ENCODE measurements at regions not wholly inside any gene's neighbourhood (a gene's known extent, or its start where the extent isn't known, plus 50 kb on each side); places are given as distances from the start of the nearest gene placed in this dataset.

GRCh38 chr9:81137976-81138568, 551.3 kb downstream of the TLE1 start:
- no peaks in the 10 kb centered on the region for H3K4me1 Mint-ChIP-seq
- Histone ChIP-seq H3K4me1 (ENCODE audit: control insufficient read depth in 2 of 2, insufficient read depth in 2 of 2, low read length in 2 of 2) (no peaks in the 10 kb centered on the region), H3K9me3 (ENCODE audit: control insufficient read depth in 2 of 3, low read length in 3 of 3) (no peaks in the 10 kb centered on the region), H3K27ac (ENCODE audit: low read depth, low read length) (no peak overlapping the region), H3K4me3 (ENCODE audit: low read length) (no peak overlapping the region), H3K36me3 (ENCODE audit: control insufficient read depth in 2 of 3, insufficient read depth in 3 of 3, low read length in 3 of 3) (no peaks in the 10 kb centered on the region), H3K27me3 (ENCODE audit: control insufficient read depth in 2 of 2, insufficient read depth in 2 of 2, low read length in 2 of 2) (no peaks in the 10 kb centered on the region)
- ChIA-PET CTCF (no interaction called here), POLR2A (no interaction called here)
- peaks cover 0 to 6% (median 3%) of the 10 kb centered on the region in 11 donors for H3K9me3 Mint-ChIP-seq
- DNase-seq (no peak), ATAC-seq (no peak)
- no peaks in the 10 kb centered on the region for H3K36me3 Mint-ChIP-seq
- no peak overlapping the region for H3K4me3 Mint-ChIP-seq
- H3K27ac Mint-ChIP-seq, result no peak overlapping the region
- intact Hi-C loops (cut with micrococcal nuclease), result no loop called here
- no peaks in the 10 kb centered on the region for H3K27me3 Mint-ChIP-seq

GRCh38 chr9:81132796-81133195, 556.6 kb downstream of the TLE1 start:
- no peaks in the 10 kb centered on the region for H3K27me3 Mint-ChIP-seq
- DNase-seq (no peak), ATAC-seq (no peak)
- H3K9me3 ChIP-seq (ENCODE audit: control insufficient read depth in 2 of 3, low read length in 3 of 3), result no peaks in the 10 kb centered on the region
- H3K36me3 Mint-ChIP-seq, result no peaks in the 10 kb centered on the region
- intact Hi-C loops (cut with micrococcal nuclease), result no loop called here
- H3K27ac ChIP-seq (ENCODE audit: low read depth, low read length), result no peak overlapping the region
- no peaks in the 10 kb centered on the region for H3K27me3 ChIP-seq (ENCODE audit: control insufficient read depth in 2 of 2, insufficient read depth in 2 of 2, low read length in 2 of 2)
- ChIA-PET POLR2A (no interaction called here), CTCF (no interaction called here)
- no peaks in the 10 kb centered on the region for H3K4me1 Mint-ChIP-seq
- H3K4me3 ChIP-seq (ENCODE audit: low read length), result no peak overlapping the region
- H3K36me3 ChIP-seq (ENCODE audit: control insufficient read depth in 2 of 3, insufficient read depth in 3 of 3, low read length in 3 of 3), result no peaks in the 10 kb centered on the region
- no peaks in the 10 kb centered on the region for H3K4me1 ChIP-seq (ENCODE audit: control insufficient read depth in 2 of 2, insufficient read depth in 2 of 2, low read length in 2 of 2)
- no peak overlapping the region for H3K4me3 Mint-ChIP-seq
- no peak overlapping the region for H3K27ac Mint-ChIP-seq
- peaks cover 0 to 13% (median 3%) of the 10 kb centered on the region in 11 donors for H3K9me3 Mint-ChIP-seq

- POLR2A ChIA-PET, result no interaction called here
- Mint-ChIP-seq H3K4me1 (no peaks in the 10 kb centered on the region), H3K27me3 (no peaks in the 10 kb centered on the region), H3K4me3 (no peak overlapping the region), H3K36me3 (no peaks in the 10 kb centered on the region), H3K9me3 (peaks cover 0 to 13% (median 3%) of the 10 kb centered on the region in 11 donors), H3K27ac (no peak overlapping the region)
- H3K27me3 ChIP-seq (ENCODE audit: control insufficient read depth in 2 of 2, insufficient read depth in 2 of 2, low read length in 2 of 2), result no peaks in the 10 kb centered on the region
- intact Hi-C loops (cut with micrococcal nuclease), result no loop called here
- H3K36me3 ChIP-seq (ENCODE audit: control insufficient read depth in 2 of 3, insufficient read depth in 3 of 3, low read length in 3 of 3), result no peaks in the 10 kb centered on the region
- H3K27ac ChIP-seq (ENCODE audit: low read depth, low read length), result no peak overlapping the region
- DNase-seq, result no peak
- CTCF ChIA-PET, result no interaction called here
- no peak for ATAC-seq
- H3K4me3 ChIP-seq (ENCODE audit: low read length), result no peak overlapping the region
- H3K9me3 ChIP-seq (ENCODE audit: control insufficient read depth in 2 of 3, low read length in 3 of 3), result no peaks in the 10 kb centered on the region
- no peaks in the 10 kb centered on the region for H3K4me1 ChIP-seq (ENCODE audit: control insufficient read depth in 2 of 2, insufficient read depth in 2 of 2, low read length in 2 of 2)
These were observed 557.0 kb downstream of the TLE1 start for GRCh38 chr9:81132318-81132717.

GRCh38 chr9:81128701-81129100, 560.6 kb downstream of the TLE1 start:
- Mint-ChIP-seq H3K4me1 (no peaks in the 10 kb centered on the region), H3K4me3 (no peak overlapping the region), H3K36me3 (no peaks in the 10 kb centered on the region), H3K27ac (no peak overlapping the region), H3K9me3 (peaks cover 0 to 20% (median 4%) of the 10 kb centered on the region in 11 donors), H3K27me3 (no peaks in the 10 kb centered on the region)
- POLR2A ChIA-PET, result no interaction called here
- intact Hi-C loops (cut with micrococcal nuclease), result no loop called here
- H3K4me3 ChIP-seq (ENCODE audit: low read length), result no peak overlapping the region
- H3K9me3 ChIP-seq (ENCODE audit: control insufficient read depth in 2 of 3, low read length in 3 of 3), result no peaks in the 10 kb centered on the region
- no peaks in the 10 kb centered on the region for H3K27me3 ChIP-seq (ENCODE audit: control insufficient read depth in 2 of 2, insufficient read depth in 2 of 2, low read length in 2 of 2)
- no peak for DNase-seq
- no peak overlapping the region for H3K27ac ChIP-seq (ENCODE audit: low read depth, low read length)
- H3K36me3 ChIP-seq (ENCODE audit: control insufficient read depth in 2 of 3, insufficient read depth in 3 of 3, low read length in 3 of 3), result no peaks in the 10 kb centered on the region
- no peak for ATAC-seq
- CTCF ChIA-PET, result no interaction called here
- H3K4me1 ChIP-seq (ENCODE audit: control insufficient read depth in 2 of 2, insufficient read depth in 2 of 2, low read length in 2 of 2), result no peaks in the 10 kb centered on the region

GRCh38 chr9:81125446-81126092, 563.8 kb downstream of the TLE1 start:
- Histone ChIP-seq H3K36me3 (ENCODE audit: control insufficient read depth in 2 of 3, insufficient read depth in 3 of 3, low read length in 3 of 3) (no peaks in the 10 kb centered on the region), H3K4me1 (ENCODE audit: control insufficient read depth in 2 of 2, insufficient read depth in 2 of 2, low read length in 2 of 2) (no peaks in the 10 kb centered on the region), H3K27ac (ENCODE audit: low read depth, low read length) (no peak overlapping the region), H3K4me3 (ENCODE audit: low read length) (no peak overlapping the region), H3K27me3 (ENCODE audit: control insufficient read depth in 2 of 2, insufficient read depth in 2 of 2, low read length in 2 of 2) (no peaks in the 10 kb centered on the region), H3K9me3 (ENCODE audit: control insufficient read depth in 2 of 3, low read length in 3 of 3) (no peaks in the 10 kb centered on the region)
- no peak overlapping the region for H3K27ac Mint-ChIP-seq
- no peaks in the 10 kb centered on the region for H3K36me3 Mint-ChIP-seq
- DNase-seq (no peak), ATAC-seq (no peak)
- no peak overlapping the region for H3K4me3 Mint-ChIP-seq
- H3K4me1 Mint-ChIP-seq, result no peaks in the 10 kb centered on the region
- H3K27me3 Mint-ChIP-seq, result no peaks in the 10 kb centered on the region
- CTCF ChIA-PET, result no interaction called here
- peaks cover 0 to 12% (median 2%) of the 10 kb centered on the region in 11 donors for H3K9me3 Mint-ChIP-seq
- POLR2A ChIA-PET, result no interaction called here
- intact Hi-C loops (cut with micrococcal nuclease), result no loop called here

- DNase-seq, result no peak
- Histone ChIP-seq H3K27me3 (ENCODE audit: control insufficient read depth in 2 of 2, insufficient read depth in 2 of 2, low read length in 2 of 2) (no peaks in the 10 kb centered on the region), H3K9me3 (ENCODE audit: control insufficient read depth in 2 of 3, low read length in 3 of 3) (no peaks in the 10 kb centered on the region), H3K4me3 (ENCODE audit: low read length) (no peak overlapping the region), H3K27ac (ENCODE audit: low read depth, low read length) (no peak overlapping the region), H3K4me1 (ENCODE audit: control insufficient read depth in 2 of 2, insufficient read depth in 2 of 2, low read length in 2 of 2) (no peaks in the 10 kb centered on the region), H3K36me3 (ENCODE audit: control insufficient read depth in 2 of 3, insufficient read depth in 3 of 3, low read length in 3 of 3) (no peaks in the 10 kb centered on the region)
- intact Hi-C loops (cut with micrococcal nuclease), result no loop called here
- CTCF ChIA-PET, result no interaction called here
- H3K9me3 Mint-ChIP-seq, result peaks cover 0 to 12% (median 1%) of the 10 kb centered on the region in 11 donors
- no peaks in the 10 kb centered on the region for H3K4me1 Mint-ChIP-seq
- POLR2A ChIA-PET, result no interaction called here
- H3K4me3 Mint-ChIP-seq, result no peak overlapping the region
- no peak for ATAC-seq
- no peaks in the 10 kb centered on the region for H3K36me3 Mint-ChIP-seq
- H3K27me3 Mint-ChIP-seq, result peaks cover 0 to 5% (median 0%) of the 10 kb centered on the region in 5 donors
- no peak overlapping the region for H3K27ac Mint-ChIP-seq
These were observed 565.8 kb downstream of the TLE1 start for GRCh38 chr9:81123526-81123925.

GRCh38 chr9:81122749-81123148, 566.6 kb downstream of the TLE1 start:
- peaks cover 0 to 5% (median 0%) of the 10 kb centered on the region in 5 donors for H3K27me3 Mint-ChIP-seq
- Histone ChIP-seq H3K9me3 (ENCODE audit: control insufficient read depth in 2 of 3, low read length in 3 of 3) (no peaks in the 10 kb centered on the region), H3K4me1 (ENCODE audit: control insufficient read depth in 2 of 2, insufficient read depth in 2 of 2, low read length in 2 of 2) (no peaks in the 10 kb centered on the region), H3K36me3 (ENCODE audit: control insufficient read depth in 2 of 3, insufficient read depth in 3 of 3, low read length in 3 of 3) (no peaks in the 10 kb centered on the region), H3K27ac (ENCODE audit: low read depth, low read length) (no peak overlapping the region), H3K4me3 (ENCODE audit: low read length) (no peak overlapping the region), H3K27me3 (ENCODE audit: control insufficient read depth in 2 of 2, insufficient read depth in 2 of 2, low read length in 2 of 2) (no peaks in the 10 kb centered on the region)
- CTCF ChIA-PET, result no interaction called here
- H3K4me1 Mint-ChIP-seq, result peaks cover 0 to 4% (median 0%) of the 10 kb centered on the region in 7 donors
- H3K9me3 Mint-ChIP-seq, result peaks cover 0 to 12% (median 1%) of the 10 kb centered on the region in 11 donors
- POLR2A ChIA-PET, result no interaction called here
- DNase-seq (no peak), ATAC-seq (no peak)
- no peaks in the 10 kb centered on the region for H3K36me3 Mint-ChIP-seq
- H3K4me3 Mint-ChIP-seq, result no peak overlapping the region
- intact Hi-C loops (cut with micrococcal nuclease), result no loop called here
- H3K27ac Mint-ChIP-seq, result no peak overlapping the region

Data from naive thymus-derived CD4-positive, alpha-beta T cell (primary cell).